SU-DHL-6 (cell line): ENCODE measurements at regions not wholly inside any gene's neighbourhood (a gene's known extent, or its start where the extent isn't known, plus 50 kb on each side); places are given as distances from the start of the nearest gene placed in this dataset.

Source experiments
- CTCF ChIP-seq: fragments of 200-600 bp; sonication (generic); IDR thresholded peaks from one replicate; pipeline ENCODE4 v1.5.1; 2017; ENCODE audit warnings: antibody characterized with exemption, mild to moderate bottlenecking, low read length, moderate library complexity; ENCODE audit not compliant: insufficient read depth, poor library complexity, severe bottlenecking
- EZH2phosphoT487 ChIP-seq: fragments of 200-600 bp; sonication (generic), shearing (Covaris generic); conservative IDR thresholded peaks from 2 replicates; pipeline ENCODE4 v1.6.1; 2018; ENCODE audit warnings: mild to moderate bottlenecking, antibody characterized with exemption, low read length, moderate library complexity, mixed read lengths

- TF ChIP-seq CTCF (no peak), EZH2phosphoT487 (no peak)
Observed at GRCh38 chr11:82080160-82080559, 653.5 kb downstream of the FAM181B start.
